MM.1S (cell line): ENCODE measurements at regions not wholly inside any gene's neighbourhood (a gene's known extent, or its start where the extent isn't known, plus 50 kb on each side); places are given as distances from the start of the nearest gene placed in this dataset.

Source experiments
- EZH2 ChIP-seq: fragments of 300-600 bp; sonication (generic); optimal IDR thresholded peaks from 2 replicates; pipeline ENCODE3; 2017; ENCODE audit warnings: low read depth, mild to moderate bottlenecking, antibody characterized with exemption, low read length, mixed read lengths
- EZH2phosphoT487 ChIP-seq: fragments of 300-600 bp; sonication (generic); IDR thresholded peaks from 2 replicates; pipeline ENCODE4 v1.6.1; 2018; ENCODE audit warnings: antibody characterized with exemption, low read length
- TF ChIP-seq, protein P1 (sequence below): fragments of 300-600 bp; sonication (generic); IDR thresholded peaks from 2 replicates; pipeline ENCODE4 v1.5.1; 2016; ENCODE audit warnings: antibody characterized with exemption, low read length, mixed read lengths

DNA sequence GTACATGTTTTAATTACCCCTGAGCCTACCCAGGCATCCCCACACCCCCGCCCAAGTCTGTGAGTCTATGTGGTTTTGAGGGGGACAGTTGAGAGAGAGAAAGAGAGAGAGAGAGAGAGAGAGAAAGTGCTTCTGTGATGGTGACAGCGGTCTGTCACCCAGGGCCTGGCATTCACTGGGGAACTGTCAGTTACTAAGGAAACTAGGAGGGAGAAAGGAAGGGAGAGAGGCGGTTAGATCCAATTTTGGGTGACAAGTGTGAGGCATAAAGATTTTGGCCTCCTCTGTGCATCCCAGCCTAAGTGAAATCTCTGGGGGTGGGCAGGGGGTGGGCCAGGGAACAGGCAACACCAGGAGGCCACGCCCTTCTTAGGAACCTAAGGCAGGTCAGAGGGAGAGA lies 498.3 kb downstream of the BUD13 start:
- TF ChIP-seq, protein P1, sequence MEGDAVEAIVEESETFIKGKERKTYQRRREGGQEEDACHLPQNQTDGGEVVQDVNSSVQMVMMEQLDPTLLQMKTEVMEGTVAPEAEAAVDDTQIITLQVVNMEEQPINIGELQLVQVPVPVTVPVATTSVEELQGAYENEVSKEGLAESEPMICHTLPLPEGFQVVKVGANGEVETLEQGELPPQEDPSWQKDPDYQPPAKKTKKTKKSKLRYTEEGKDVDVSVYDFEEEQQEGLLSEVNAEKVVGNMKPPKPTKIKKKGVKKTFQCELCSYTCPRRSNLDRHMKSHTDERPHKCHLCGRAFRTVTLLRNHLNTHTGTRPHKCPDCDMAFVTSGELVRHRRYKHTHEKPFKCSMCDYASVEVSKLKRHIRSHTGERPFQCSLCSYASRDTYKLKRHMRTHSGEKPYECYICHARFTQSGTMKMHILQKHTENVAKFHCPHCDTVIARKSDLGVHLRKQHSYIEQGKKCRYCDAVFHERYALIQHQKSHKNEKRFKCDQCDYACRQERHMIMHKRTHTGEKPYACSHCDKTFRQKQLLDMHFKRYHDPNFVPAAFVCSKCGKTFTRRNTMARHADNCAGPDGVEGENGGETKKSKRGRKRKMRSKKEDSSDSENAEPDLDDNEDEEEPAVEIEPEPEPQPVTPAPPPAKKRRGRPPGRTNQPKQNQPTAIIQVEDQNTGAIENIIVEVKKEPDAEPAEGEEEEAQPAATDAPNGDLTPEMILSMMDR = no peak
- TF ChIP-seq EZH2phosphoT487 = no peak
- TF ChIP-seq EZH2 = no peak
